ENCODE measurements at regions not wholly inside any gene's neighbourhood (a gene's known extent, or its start where the extent isn't known, plus 50 kb on each side); places are given as distances from the start of the nearest gene placed in this dataset.
A peak's percentile ranks its signal among the peaks of the same experiment; 100 is the strongest.
"Not testable (repeated sequence)": the region's sequence is repeated elsewhere in the genome, so short reads cannot be mapped to it uniquely, and the experiment has no call there.

GRCh38 chr6:135703621-135704020 is 147.9 kb upstream of the PDE7B start:
- DNase-seq (ENCODE audit: low read depth), result no peak

GRCh38 chr6:135707426-135707825 is 144.1 kb upstream of the PDE7B start:
- DNase-seq (ENCODE audit: low read depth), result no peak

- no peak for DNase-seq (ENCODE audit: low read depth)
Measured at GRCh38 chr6:135710042-135710441, 141.5 kb upstream of the PDE7B start.

- no peak for DNase-seq (ENCODE audit: low read depth)
Measured at GRCh38 chr6:135722190-135722589, 129.3 kb upstream of the PDE7B start.

GRCh38 chr6:135722679-135723078 is 128.8 kb upstream of the PDE7B start:
- peak; percentile 89 for DNase-seq (ENCODE audit: low read depth)

GRCh38 chr6:135728589-135728988 is 122.9 kb upstream of the PDE7B start:
- no peak for DNase-seq (ENCODE audit: low read depth)

- DNase-seq (ENCODE audit: low read depth), result no peak
Measured at GRCh38 chr6:135731116-135731515, 120.4 kb upstream of the PDE7B start.

- not testable (repeated sequence) for DNase-seq (ENCODE audit: low read depth)
Measured at GRCh38 chr6:135736351-135736750, 115.2 kb upstream of the PDE7B start.

- no peak for DNase-seq (ENCODE audit: low read depth)
Measured at GRCh38 chr6:135738636-135739035, 112.9 kb upstream of the PDE7B start.

GRCh38 chr6:135739288-135739687 is 112.2 kb upstream of the PDE7B start:
- peak; percentile 79 for DNase-seq (ENCODE audit: low read depth)

- DNase-seq (ENCODE audit: low read depth), result no peak
Measured at GRCh38 chr6:135740580-135740979, 110.9 kb upstream of the PDE7B start.

GRCh38 chr6:135743476-135743875 is 108.0 kb upstream of the PDE7B start:
- DNase-seq (ENCODE audit: low read depth), result no peak

GRCh38 chr6:135748189-135748588 is 103.3 kb upstream of the PDE7B start:
- no peak for DNase-seq (ENCODE audit: low read depth)

- DNase-seq (ENCODE audit: low read depth), result no peak
Measured at GRCh38 chr6:135750081-135750480, 101.4 kb upstream of the PDE7B start.

- DNase-seq (ENCODE audit: low read depth), result no peak
Measured at GRCh38 chr6:135753196-135753595, 98.3 kb upstream of the PDE7B start.

- peak; percentile 40 for DNase-seq (ENCODE audit: low read depth)
Measured at GRCh38 chr6:135759831-135760230, 91.7 kb upstream of the PDE7B start.

GRCh38 chr6:135774006-135774405 is 77.5 kb upstream of the PDE7B start:
- DNase-seq (ENCODE audit: low read depth), result no peak

- no peak for DNase-seq (ENCODE audit: low read depth)
Measured at GRCh38 chr6:135779213-135779612, 72.3 kb upstream of the PDE7B start.

GRCh38 chr6:135780326-135780725 is 71.2 kb upstream of the PDE7B start:
- DNase-seq (ENCODE audit: low read depth), result no peak

GRCh38 chr6:135782546-135782945 is 69.0 kb upstream of the PDE7B start:
- no peak for DNase-seq (ENCODE audit: low read depth)

- no peak for DNase-seq (ENCODE audit: low read depth)
Measured at GRCh38 chr6:135784507-135784906, 67.0 kb upstream of the PDE7B start.

GRCh38 chr6:135789375-135790050 is 62.0 kb upstream of the PDE7B start:
- no peak for DNase-seq (ENCODE audit: low read depth)

- DNase-seq (ENCODE audit: low read depth), result no peak
Measured at GRCh38 chr6:135791441-135791840, 60.1 kb upstream of the PDE7B start.
